CD4-positive, alpha-beta T cell treated with Interferon alpha-2 for 1 hour (primary cell): ENCODE measurements at regions not wholly inside any gene's neighbourhood (a gene's known extent, or its start where the extent isn't known, plus 50 kb on each side); places are given as distances from the start of the nearest gene placed in this dataset.

Experiments used
- DNase-seq, 2 donors: peaks; one replicate each; pipeline ENCODE4 v3.0.0-alpha.2; 2020 to 2022

DNA sequence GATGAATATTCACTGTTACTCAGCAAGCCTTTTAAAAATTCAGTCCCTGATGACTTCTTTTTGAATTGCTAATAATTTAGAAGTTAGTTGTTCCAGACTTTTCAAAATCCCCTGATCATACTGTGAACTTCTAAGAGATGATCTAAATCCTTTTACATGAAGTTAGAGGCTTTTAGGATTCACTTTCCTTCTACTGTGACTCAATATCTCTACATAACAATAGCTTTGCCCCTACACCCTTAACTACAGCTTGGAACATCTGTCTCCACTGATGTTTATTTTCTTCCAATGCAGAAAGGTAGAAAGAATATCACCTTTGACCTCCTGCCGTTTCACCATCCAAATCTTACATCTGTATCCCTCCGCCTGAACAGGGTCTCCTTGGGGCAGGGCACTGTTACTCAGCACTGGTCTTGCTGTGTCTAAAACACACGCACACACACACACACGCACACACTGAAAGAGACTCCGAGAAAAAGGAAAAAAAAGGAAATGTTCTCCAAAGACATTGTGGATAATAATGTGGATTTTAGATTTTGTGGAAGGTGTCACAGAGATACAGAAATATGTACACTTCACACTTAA is 111.6 kb upstream of the GPRIN3 start:
- DNase-seq: no peak

DNA sequence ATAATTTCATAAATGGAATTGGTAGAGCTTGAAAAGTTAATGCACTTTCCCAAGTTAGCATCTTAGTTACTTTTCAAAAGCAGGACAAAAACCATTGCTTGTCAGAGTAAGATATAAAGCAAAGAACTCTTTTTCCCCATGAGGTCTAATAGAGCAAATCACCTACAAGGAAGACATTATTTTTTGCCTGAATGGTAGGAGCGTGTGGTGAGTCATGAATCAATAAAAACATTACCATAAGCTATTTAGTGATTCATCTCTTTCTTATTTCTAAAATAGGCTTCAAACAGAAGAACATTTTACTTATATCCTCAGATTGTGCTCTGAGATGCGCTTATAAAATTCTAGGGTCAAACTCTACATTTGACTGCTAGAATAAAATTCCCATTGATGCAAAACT is 109.4 kb upstream of the GPRIN3 start:
- DNase-seq: no peak

DNA sequence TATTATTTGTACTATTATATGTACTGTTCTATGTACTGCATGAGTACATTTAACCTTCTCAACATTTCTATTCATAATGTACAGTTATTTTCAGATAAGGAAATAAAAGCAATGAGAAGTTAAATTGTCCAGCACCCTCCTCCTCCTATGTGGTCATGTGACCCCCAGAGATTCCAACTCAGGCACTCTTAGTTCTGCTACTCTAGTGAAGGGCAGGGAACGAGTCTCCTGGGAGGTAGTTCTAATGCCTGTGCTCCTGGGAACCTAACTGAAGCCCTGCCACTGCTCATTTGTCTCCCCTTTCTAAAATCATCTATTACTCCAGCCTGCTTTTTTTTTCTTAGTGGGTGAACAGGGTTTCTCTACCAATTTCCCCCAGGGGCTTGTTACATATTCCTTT is 105.9 kb upstream of the GPRIN3 start:
- no peak for DNase-seq

DNA sequence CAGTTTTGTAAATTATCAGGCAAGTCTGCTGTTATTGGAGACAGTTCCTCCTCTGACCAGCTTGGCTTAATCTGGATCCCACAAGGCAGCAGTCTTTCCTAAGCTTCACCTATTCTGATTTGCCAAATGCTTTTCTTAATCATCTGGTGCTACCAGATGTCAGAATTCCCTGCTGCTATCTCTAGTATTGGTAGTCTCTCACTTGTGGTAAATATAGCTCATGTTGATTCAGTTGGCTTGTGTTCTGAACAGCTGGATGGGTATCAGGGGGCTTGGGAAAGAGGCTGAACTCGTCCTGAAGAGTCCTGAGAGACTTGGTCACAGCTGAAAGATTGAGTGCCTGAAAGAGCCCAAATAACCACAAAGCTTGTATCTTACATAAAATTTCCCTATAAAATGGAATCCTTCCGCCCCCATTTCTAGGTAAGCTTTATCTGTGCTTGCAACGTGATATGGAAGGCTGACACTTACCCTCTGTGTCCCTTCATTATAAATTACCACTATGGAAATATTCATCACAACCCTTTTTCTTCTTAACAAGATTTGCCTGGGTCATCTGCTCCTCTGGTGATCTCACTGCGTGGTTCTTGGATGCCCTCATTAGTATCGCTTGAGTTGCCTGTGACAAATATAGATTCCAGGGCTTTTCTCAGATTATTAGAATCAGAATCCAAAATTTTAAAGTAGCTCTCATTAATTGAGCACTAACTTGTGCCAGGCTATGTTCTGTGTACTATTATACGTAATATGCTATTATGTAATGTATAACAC is 104.1 kb upstream of the GPRIN3 start:
- no peak for DNase-seq

DNA sequence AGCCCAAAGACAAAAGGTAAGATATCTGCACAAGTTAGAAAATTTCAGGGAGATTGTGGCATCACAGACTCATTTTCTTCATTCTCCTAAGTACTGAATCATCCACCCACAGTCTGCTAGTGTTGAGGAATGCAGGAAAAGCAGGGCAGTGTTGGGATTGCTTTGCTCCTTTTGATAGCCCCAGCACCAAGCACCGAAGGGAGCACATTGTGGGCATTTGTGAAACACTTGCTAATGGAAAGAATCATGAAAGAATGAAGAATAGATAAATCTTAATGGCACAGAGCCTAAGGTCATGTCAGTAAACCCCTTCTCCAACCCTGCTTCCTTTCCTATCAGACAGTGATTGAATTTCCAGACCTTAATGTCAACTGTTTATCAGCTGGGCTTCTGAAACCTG is 103.1 kb upstream of the GPRIN3 start:
- DNase-seq: no peak

DNA sequence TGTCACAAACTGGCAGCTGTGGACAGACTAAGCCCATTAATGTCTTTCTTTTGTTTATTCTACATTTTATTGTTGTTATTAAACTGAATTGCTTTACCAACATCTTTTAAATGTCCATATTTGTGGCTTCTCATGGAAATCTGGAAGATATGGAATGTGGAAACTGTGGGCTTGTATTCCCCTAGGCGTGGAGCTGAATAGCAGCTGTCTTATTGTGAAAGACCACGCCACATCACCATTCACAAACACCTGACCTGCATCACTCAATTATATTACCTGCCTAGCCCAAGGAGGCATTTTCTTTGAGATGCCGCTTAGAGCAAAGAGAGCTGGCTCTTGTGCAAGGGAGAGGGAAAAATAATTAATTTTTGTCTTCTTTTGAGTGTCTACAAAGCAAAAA is 96.9 kb upstream of the GPRIN3 start:
- DNase-seq: no peak

DNA sequence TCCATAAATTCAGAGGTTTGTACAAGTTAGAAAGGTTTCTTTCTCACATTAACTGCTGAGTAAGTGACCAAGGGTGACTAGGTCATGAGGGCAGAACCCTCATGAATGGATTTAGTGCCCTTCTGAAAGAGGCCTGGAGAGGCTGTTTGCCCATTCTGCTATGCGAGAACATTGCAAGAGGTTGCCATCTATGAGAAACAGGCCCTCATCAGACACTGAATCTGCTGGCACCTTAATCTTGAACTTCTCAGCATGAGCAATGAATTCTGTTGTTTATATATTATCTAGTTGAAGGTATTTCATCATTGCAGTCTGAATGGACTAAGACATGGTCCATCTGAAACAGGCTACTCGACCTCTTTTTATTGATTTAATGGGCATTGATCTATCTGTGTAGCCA is 96.2 kb upstream of the GPRIN3 start:
- no peak for DNase-seq

DNA sequence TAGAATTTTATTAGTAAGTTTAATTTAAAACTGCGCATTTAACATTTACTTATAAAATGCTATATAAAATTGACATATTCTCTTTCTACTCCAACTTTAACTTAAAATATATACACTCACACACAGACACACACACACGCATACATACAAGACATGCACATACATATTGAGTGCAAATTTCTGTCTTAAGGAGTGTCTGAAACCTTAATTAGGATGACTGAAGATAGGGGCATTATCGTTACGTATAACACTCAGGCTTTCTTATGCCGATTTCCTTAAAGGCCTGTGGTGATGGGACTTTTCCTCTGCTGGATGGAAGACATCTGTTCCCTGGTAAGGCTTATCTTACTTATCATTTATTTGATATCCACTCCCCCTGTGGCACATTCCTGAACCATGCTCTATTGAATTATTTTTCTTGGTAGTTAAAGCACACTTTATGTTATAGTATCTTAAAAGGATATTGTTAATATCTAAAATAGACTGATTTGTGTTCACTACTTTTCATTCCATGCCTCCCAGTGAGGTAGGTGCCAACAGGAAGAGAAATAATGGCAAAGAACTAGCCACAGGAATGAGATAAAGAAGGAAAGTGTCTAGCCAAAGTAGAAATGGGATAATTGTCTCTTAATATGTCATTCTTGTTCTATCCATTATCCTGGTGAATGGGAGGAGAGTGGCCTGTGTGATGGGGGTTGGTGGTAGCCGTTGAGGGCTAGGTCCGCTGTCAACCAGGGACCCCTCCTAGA is 92.9 kb upstream of the GPRIN3 start:
- DNase-seq: no peak

DNA sequence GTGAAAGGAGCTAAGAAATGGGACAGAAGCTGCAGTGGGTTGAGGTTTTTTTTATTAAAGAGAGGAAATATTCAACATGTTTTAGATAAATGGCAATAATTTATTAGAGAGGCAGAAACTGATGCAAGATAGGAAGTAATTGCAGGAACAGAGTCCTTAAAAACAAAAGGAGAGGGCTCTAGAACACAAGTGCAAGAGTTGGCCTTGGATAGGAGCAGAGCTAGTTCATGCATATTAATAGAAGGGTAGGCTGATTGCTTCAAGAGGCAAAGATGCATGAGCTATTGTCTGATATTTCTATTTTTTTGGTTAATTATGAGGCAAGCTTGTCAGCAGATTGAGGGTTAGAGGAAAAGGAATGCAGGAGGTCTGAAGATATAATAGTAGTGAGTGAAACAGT is 91.0 kb upstream of the GPRIN3 start:
- no peak for DNase-seq

DNA sequence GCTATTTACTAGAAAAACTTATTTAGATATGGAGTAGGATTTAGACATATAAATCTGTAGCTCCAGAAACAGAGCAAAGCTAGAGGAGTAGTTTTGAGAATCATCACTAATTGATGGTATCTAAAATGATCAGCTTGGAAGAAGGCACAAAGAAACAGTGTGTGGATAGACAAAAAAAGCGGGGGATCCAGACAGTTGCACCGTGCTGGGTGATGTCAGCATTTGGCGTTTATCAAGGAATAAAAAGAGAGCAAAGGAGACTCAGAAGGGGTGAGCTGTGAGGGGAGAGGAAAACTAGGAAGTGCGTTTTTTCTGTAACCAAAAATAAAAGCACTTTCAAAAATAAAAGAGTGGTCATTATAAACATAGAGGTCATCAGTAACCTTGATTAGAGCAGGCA is 90.5 kb upstream of the GPRIN3 start:
- DNase-seq: no peak

DNA sequence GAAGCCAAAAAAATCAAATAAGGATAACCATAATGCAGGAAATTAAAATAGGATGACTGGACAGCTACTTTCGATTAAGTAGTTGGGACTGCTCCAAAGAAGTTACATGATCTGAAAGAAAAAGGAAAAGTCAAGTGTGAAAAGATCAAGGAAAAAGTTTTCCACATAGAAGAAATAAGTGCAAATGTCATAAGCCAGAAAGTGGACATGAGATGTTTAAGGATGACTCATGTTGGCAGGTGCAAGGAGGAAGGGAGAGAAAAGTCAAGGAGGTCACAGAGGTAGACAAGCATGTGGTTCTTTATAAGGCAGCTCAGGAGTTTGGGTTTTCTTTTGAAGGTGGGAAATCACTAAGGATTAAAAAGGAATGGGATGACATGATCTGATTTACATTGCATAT is 89.8 kb upstream of the GPRIN3 start:
- DNase-seq: no peak

DNA sequence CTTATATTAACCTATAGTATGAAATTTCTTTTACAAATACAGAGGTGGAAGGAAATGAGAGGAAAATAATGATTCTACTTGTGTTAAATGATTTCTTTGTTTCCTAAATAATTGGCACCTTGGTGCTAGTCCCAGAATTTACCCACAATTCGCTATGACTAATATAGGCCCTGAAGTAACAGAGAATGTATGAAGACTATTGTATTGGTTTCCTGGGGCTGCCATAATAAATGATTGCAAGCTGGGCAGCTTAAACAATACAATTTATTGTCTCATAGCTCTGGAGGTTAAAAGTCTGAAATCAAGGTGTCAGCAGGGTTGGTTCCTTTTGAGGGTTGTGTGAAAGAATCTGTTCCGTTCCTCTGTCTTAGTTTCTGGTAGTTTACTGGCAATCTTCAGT is 74.8 kb upstream of the GPRIN3 start:
- no peak for DNase-seq

DNA sequence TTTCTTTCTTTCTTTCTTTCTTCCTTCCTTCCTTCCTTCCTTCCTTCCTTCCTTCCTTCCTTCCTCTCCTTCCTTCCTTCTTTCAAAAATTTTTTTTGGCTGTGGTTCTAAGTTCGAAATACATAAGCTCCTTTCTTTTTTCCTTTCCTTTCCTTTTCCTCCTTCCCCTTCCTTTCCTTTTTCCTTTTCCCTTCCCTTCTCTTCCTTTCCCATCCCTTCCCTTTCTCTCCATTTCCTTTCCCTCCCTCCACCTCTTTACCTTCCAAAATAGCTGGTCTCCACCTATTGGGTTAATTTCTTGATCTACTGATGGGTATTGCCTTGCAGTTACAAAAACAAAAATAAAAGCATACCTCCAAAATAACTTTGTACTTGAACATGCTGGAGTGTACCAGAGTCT is 73.4 kb upstream of the GPRIN3 start:
- DNase-seq: no peak

DNA sequence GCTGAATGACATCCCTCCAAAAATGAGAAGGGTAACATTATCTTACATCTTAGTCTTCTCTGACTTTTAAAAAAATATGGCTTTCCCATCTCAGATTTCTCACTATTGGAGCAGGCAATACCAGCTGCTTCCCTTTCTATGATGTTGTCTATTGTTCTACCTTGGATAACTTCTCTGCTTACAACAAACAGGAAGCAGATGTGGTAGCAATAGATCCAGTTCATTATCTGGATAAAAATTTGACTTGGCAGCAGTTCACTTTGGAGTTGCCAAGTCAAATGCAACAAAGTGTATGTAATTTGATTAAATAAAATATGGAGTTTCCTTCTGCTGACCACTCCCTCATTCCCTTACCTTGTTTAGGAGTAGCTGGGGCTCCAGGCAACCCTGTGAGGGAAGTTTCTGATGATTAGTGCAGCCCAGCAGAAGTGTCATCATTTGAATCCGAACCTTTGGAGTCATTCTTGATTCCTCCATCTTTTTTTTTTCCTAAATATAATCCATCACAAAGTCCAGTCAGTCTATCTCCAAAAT is 72.0 kb upstream of the GPRIN3 start:
- no peak for DNase-seq

DNA sequence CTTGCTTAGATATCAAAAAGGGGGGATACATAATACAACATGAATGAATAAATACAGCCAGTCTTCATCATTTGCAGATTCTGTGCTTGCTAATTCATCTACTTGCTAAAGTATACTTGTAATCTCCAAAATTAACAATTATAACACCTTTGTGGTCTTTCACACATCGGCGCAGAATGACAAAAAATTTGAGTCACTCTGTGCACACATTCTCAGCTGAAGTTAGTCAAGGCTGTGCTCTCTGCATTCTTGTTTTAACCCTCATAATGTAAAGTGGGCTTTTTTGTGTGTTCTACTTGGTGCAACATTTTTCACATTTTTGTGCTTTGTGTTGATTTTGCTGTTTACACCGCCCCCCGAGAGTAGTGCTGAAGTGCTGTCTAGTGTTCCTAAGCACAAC is 65.8 kb upstream of the GPRIN3 start:
- no peak for DNase-seq

DNA sequence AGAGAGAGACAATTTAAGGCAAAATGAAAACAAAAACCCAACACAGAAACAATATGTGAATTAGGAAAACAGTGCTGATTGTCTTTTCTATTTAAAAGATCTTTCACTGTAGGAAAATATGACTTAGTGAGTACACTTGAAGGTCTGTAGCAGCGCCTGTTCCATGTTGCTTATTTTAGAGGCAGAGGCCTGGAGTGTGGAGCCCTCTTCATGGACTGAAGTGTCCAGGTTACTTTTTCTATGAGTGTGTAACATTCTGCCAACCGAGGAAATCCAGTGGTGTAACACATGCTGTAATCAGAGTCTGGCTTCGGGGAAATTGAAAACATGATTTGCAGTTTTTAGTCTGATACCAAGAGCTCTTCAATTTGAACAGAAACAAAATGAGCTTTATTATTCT is 64.0 kb upstream of the GPRIN3 start:
- DNase-seq: no peak

DNA sequence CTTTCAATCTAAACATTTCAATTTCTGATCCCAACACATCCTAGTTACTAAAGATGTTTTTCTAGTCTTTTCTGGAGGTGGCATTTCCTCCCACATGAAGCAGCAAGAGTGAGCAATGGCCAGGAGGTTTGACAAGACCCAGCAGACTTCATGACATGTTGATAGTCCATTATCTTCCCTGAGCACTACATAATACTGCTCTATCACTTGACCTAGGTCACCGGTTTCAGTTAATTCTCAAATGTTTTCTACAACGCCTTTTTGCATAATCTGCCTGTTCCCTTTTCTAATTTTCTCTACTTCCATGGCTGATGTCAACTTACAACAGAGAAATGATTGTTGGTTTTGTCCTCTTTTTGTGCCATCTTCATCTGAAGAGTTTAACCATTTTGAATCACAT is 62.0 kb upstream of the GPRIN3 start:
- no peak for DNase-seq

DNA sequence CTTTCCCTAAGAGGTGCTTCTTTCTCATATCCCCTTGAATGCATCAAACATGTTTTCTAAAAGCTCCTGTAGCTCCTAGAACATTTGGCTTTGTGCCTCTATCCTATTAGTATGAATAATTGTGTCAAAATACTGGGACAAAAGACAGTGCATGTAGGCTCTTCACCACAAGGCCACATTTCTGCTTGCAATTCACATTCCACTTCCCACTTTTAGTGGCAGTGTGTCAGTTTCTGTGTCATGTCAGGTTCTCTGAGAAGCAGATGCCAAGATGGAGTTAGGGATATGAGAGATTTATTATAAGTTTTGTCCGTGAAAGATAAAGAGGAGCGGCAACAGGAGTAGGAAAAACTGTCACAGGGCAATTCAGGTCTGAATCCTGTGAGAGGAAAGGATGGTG is 61.3 kb upstream of the GPRIN3 start:
- DNase-seq: no peak

DNA sequence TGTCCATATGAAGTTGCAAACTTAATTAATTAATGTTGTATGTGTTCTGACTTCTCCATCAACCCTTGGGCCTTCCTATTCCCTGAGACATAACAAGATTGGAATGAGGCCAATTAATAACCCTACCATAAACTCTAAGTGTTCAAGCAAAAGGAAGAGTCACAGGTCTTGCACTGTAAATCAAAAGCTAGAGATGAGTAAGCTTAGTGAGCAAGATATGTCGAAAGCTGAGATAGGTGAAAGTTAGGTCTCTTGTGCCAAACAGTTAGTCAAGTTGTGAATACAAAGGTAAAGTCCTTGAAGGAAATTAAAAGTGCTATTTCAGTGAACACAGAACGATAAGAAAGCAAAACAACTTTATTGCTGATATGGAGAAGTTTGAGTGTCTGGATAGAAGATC is 58.2 kb upstream of the GPRIN3 start:
- DNase-seq: no peak

DNA sequence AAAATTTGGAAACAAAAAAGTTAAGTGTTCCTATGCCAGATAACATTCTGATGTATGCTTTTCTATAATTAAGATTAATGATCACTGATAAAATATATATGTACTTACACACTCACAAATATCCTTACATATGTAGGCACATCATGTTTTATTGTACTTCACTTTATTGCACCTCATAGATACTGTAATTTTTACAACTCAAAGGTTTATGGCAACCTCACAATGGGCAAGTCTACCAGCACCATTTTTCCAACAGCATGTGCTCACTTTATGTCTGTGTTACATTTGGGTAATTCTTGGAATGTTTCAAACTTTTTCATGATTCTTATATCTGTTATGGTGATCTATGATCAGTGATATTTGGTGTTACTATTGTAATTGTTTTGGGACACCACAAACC is 57.8 kb upstream of the GPRIN3 start:
- no peak for DNase-seq

DNA sequence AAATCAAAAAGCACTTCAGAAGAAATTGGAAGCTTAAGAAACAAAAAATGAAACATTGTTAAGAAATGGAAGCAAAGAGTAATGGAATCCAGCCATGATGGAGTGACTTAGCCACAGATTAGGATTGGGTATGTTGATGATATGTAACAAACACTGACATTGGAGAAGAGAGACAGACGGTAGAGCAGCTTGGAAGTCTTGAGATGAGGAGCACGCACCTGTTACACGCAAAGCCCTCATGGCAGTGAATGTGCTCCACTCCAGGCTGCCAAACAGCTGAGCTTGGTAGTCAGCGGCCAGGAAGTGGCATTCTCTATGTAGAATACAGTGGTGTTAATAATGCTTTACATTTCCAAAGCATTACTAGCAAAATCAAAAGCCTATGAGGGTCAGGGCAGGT is 56.9 kb upstream of the GPRIN3 start:
- no peak for DNase-seq

DNA sequence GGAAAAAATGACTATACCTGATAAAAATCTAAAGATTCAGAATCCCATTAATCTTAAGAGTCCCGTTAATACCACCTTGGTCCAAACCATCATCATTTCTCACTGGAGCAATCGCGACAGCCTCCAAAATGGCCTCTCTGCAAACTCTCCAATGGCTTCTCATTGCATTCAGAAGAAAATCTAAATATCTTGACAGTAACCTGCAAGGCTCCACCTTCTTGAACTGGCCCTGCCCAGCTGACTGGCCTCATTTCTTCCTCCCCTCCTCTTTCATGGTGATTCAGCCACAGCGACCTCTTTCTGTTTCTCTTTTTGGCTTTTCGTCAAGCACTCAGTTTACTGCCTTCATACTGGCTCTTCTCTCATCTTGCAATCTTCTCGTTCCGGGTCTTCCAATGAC is 56.2 kb upstream of the GPRIN3 start:
- DNase-seq: no peak

DNA sequence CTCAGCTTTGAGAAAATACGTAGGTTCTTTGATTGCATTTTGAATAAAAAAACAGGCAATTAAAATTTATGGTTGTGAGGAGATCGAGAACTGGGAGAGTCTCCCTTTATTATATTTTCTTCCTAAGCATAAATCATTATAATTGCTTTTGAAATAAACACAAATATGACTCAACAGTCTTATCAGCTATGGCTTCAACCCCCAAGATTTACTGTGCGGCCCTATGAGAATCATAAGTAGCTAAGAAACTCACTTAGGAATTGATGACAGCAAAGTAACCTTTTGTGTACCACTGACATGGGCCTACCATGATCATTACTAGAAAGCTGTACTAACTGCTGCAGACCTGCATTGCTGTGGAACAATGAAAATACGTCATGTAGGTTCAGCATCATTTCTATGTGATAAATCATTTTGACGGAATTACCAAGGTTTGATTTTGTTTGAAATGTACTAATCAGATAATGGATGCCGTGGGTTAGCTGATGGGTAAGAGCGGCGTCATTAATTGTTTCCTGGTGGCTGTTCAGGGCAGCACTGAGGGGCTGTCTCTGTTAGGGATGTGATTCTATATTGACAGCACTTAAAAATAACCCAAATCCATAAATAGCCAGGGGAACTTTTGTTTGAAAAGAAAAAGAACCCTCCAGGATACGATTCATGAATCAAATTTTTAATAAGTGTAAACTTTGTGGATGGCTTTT is 51.5 kb upstream of the GPRIN3 start:
- no peak for DNase-seq

DNA sequence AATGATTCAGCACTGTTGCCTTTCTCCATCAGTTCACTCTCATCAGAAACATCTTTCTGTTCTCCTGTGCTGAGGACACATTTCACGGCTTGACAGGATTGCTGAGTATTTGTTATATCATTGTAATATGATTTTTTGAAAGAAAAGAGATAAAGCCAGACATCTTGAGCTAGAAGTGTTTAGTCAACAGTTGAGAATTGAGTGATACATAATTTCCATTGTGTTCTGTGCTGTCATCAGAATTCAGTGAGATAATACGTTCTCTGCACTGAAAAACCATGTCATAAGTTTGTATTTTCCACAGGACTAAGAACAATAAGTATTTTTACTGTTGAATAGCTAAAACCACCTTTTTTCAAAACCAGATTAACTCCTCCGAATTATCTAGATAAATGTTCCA is 50.2 kb upstream of the GPRIN3 start:
- no peak for DNase-seq
